Activated T-cell treated with anti-CD3 and anti-CD28 coated beads, Interleukin-2, amount 50 U/mL, for 48 hours (primary cell): ENCODE measurements at regions not wholly inside any gene's neighbourhood (a gene's known extent, or its start where the extent isn't known, plus 50 kb on each side); places are given as distances from the start of the nearest gene placed in this dataset.

ENCODE experiments used
- DNase-seq, 2 experiments: peaks; one replicate each; pipeline ENCODE4 v3.0.0-alpha.2; 2020

GRCh38 chr4:26074712-26075430, 160.9 kb downstream of the SMIM20 start:
- peak; percentile 79 to 81 for DNase-seq

- no peak for DNase-seq
Measured at GRCh38 chr4:26075583-26075982, 161.6 kb downstream of the SMIM20 start.

DNA sequence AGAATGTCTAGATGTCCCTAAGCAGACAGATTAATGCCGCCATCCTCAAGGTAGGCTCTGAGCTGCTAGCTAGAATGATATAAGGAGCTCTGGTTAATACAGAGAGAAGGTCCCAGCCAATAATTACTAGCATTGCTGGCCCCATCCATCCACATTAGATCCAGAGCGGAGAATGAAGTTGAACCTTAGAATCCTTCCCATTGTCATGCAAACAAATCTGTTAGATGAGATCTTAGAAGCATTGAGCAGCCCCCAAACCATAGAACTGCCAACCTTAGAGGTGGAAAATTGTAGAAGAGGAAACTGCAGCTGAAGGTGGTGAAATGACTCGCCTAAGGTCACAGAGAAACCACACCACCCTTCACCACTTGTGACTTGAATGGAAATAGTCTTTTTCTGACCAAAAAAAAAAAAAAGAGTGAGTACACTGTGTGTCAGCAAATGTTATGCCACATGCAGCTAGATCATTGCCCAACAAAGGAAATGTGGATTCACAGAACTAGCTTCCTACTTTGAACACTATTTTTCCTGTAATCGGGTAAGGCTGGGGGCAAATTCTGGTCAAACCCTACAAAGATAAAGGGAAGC, 162.1 kb downstream of the SMIM20 start:
- DNase-seq: peak; percentile 62 to 67

DNA sequence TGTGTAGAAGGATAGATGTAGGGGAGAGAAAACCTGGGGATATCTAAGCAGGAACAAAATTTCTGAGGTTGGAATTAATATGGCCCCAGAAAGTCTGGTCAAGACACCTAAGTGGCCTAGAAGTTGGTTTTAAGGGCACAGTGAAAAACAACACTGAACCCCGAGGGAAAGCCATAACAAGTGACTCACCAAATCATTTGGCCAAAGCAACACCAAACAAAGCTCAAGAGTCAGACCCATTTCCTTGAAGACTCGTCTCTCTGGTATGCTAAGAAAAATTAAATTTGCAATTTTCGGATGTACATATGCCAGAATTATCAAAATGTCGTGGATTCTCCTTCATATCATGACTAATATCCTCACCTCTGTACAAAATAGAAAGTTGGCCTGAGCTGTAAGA, 162.9 kb downstream of the SMIM20 start:
- no peak for DNase-seq

DNA sequence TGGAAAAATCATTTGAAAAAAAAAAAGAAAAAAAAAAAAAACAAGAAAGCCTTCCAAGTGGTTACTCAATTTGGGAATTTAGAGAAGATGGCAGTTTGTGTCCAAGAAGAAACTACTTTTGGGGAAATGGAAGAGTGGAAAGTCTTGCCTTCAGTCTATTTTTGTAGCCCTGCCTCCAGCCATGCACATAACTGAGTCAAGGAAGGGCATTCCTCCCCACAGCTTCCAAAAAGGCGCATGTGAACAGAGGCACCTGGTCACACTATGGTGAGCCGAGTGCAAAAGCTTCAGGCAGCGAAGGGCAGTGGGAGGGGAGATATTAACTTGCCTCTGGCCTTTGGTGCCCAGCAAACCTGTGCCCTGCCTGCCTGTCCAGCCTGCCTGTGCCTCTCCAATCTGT, 163.7 kb downstream of the SMIM20 start:
- DNase-seq: peak in 1 of 2 experiments; percentile 27

- DNase-seq: peak in 1 of 2 experiments; percentile 63
Measured at GRCh38 chr4:26080870-26081628, 167.0 kb downstream of the SMIM20 start.

GRCh38 chr4:26081795-26082498, 167.9 kb downstream of the SMIM20 start:
- no peak for DNase-seq

DNA sequence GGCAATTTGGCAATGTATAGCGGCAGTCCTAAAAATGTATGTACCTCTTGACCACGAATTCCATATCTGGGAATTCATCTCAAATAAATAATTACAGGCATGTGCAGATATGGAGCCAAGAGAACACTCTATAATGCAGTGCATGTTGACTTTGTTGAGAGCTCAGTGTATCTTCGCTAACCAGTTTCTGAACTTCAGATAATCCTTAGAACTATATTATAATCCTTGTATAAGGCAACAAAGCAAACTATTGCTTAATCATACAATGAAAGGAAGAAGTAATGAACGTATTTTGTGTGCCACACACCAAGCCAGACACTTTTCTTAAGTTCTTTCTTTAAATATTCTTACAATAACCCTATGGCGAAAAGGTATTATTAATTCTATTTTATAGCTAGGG, 168.5 kb downstream of the SMIM20 start:
- no peak for DNase-seq

DNA sequence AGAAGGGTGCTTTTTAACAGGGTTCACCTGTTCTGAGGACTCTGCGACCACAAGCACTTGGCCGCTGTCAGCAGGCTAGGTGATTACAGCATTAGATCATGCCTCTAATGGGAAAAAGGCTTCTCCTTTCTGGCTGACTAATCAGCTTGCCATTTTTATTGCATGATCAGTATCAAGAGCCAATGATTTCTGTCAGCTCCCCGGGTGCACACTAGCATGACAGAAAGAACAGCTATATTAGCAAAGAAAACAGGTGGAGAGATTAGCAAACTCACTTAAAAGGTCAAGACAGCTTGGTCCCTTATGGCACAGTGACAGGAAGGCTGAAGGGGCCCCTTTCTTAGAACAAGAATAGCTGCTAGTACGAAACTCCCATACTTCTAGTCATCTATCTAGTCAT, 170.0 kb downstream of the SMIM20 start:
- DNase-seq: peak; percentile 55

DNA sequence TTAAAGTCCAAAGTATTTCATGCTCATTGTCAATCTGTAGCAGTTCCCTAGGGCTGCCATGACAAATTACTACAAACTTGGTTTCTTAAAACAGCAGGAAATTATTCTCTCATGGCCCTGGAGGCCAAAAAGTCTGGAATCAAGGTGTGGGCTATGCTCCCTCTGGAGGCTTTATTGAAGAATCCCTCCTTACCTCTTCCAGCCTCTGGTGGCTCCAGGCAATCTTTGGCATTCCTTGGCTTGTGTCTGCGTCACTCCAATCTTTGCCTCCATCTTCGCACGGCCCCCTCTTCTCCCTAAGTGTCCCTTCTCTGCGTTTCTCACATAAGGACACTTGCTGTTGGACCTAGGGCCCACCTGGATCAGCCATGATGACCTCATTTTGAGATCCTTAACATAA, 170.4 kb downstream of the SMIM20 start:
- DNase-seq: peak in 1 of 2 experiments; percentile 32

- no peak for DNase-seq
Measured at GRCh38 chr4:26085551-26085950, 171.5 kb downstream of the SMIM20 start.

GRCh38 chr4:26086621-26087441, 172.8 kb downstream of the SMIM20 start:
- DNase-seq: no peak

DNA sequence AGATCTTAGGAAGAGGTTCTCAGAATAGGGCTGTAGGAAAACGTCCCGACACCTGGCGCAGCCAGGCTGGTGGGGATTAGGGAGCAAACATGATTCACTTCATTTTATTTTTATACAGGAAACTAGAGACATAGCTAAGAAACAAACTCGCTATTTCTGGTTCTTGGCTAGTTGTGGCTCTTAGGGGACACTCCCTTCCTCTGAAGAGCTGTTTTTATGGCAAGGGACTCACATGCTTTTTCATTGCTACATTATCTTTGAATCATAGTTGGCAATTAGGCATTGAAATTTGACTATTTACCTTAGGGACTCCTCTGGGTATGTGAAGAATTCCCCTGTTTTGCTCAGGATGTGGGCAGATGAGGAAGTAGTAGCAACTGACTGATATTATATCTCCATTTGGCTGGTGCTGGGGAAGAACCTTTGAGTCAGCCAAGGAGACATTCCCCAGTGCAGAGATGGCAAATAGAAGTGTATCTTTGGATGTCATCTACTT, 174.5 kb downstream of the SMIM20 start:
- no peak for DNase-seq

- no peak for DNase-seq
Measured at GRCh38 chr4:26093551-26093950, 179.5 kb downstream of the SMIM20 start.

DNA sequence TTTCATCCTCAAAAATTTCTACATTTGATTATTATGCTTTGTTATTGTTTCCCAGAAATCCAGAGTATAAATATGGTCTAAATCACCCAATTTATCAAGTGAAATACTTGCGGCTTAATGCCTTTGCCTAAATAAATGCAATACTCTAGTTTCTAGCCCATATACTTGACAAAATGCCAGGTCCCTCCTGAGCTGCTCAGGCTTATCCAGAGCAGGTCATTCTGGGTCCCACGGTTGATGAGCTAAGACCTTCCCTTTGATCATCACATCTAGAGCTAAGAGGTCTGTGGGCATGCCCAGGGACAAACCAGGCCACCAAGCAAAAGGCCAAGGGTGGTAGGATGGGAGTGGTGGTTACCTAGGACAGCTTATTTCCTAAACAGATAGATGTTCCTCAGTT, 180.1 kb downstream of the SMIM20 start:
- DNase-seq: no peak

DNA sequence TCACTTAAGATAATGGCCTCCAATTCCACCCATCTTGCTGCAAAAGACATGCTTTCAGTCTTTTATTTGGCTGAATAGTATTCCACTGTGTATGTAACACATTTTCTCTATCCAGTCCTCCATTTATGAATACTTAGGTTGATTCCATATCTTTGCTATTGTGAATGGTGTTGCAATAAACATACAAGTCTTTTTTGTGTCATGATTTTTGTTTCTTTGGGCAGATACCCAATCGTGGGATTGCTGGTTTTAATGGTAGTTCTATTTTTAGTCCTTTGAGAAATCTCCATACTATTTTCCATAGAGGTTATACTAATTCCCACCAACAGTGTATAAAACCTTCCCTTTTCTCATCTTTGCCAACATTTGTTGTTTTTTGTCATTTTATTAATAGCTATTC, 180.9 kb downstream of the SMIM20 start:
- DNase-seq: no peak

- DNase-seq: no peak
Measured at GRCh38 chr4:26099967-26100366, 185.9 kb downstream of the SMIM20 start.

DNA sequence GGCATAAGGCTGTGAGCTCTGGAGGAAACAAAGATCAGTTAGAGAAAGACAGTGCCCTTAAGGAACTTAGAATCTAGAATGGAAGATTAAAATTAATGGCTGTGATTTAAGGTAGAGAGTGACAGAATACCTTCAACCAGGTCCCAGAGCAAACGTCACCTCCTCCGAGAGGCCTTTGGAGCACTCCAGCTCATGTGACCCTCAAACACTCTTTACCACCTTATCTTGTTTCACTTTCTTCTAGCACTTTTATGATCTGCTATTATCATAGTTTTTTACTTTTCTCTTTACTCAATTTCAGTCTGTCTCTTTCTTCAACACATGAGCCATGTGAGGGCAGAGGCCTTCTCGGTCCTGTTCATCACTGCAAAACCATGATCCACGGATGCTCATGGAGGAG, 187.0 kb downstream of the SMIM20 start:
- DNase-seq: no peak

DNA sequence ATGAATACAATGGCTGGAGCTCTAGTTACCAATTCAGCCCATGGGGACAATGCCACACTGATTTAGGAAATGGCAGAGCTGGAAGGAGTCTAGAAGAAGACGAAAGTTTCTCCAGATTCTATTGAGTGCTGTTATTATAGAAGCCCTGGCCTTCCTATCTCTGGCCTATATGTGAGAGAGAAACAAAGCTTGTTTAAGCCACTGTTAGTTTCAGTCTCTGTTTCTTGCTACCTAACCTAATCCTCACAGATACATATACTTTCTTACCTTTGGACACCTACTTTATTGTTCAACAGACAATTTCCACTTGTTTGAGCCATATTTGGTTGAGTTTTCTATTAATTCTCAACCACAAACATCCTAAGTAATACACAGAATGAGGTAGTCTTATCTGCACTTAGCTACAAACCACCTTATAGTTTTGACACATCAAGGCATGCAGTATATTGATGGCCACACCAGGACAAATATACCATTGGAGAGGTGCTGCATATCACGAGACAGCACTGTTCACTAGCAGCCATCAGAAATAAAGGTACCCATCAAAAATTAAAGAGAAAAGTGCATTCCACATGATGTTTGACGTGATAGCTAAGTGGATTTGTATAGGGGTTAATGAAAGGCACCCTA, 190.2 kb downstream of the SMIM20 start:
- no peak for DNase-seq

DNA sequence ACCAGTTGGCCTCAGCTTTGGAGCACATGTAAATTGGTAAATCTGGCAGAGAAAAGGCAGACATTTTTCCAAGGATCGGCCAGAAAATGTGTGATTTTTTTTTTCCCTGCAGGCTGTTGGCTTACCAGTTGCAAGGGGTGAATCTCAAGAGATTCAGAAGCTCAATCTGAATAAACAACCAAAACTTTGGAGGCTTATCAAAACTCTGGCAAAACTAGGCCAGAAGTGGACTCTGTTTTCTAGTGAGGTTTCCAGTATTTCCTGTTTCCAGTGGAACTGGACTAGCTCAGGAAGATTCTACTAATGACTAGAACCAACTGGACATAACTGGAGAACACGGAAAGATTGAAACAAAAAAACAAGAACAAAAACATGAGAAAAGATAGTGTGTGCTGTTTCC, 191.3 kb downstream of the SMIM20 start:
- DNase-seq: no peak

DNA sequence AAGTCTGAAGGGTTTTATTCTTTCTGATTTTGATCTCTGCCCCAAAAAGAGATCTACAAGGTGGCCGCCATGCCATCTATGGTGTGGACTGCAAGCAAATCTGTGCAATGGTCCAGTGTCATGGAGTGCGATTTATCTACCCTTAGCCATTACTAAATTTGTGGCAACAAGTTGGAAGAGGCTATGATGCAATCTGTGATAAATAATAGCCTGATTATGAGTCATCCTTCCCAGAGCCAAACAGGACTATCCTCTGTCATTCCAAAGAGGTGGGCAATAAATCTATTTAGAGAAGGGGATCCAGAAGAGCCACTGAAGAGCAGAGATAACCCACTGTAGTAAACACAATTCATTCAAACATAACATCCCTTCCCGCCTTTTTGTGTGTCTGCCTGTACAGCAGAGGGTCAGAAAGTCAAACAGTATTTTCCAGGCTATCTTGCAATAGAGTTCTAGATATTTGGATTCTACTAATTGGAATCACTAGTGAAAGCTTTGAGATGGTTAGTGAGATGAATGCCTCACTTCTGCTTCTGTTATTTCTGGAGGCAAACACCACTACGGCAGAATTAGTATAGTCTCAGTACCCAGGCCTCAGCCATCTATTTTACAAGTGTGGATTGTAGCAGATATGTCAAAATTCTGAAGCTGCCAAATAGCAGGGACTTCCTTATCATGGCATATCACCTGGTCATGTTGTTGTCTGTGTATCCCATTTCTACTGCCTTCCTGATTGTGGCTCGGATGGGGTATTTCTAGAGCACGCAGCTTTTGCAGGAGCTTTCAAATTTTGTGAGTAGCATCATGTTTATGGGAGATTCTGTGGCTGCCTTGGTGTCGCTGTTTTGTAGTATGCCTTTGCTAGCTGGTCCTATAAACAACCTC, 192.0 kb downstream of the SMIM20 start:
- DNase-seq: no peak
